ENCODE measurements at regions not wholly inside any gene's neighbourhood (a gene's known extent, or its start where the extent isn't known, plus 50 kb on each side); places are given as distances from the start of the nearest gene placed in this dataset.

GRCh38 chr10:121425623-121426022 is 172.6 kb downstream of the FGFR2 start:
- no peaks in the 10 kb centered on the region for H3K9me3 ChIP-seq (ENCODE audit: low read length)
- H3K27me3 ChIP-seq (ENCODE audit: insufficient read depth, low read length): peaks cover 2% of the 10 kb centered on the region
- no peak overlapping the region for H2AFZ ChIP-seq (ENCODE audit: low read depth, low read length)
- H3K4me1 ChIP-seq (ENCODE audit: insufficient read depth, low read length): no peaks in the 10 kb centered on the region
- H3K4me3 ChIP-seq (ENCODE audit: low read length): no peak overlapping the region
- H3K36me3 ChIP-seq (ENCODE audit: insufficient read depth, low read length): no peaks in the 10 kb centered on the region

GRCh38 chr10:121426307-121426706 is 171.9 kb downstream of the FGFR2 start:
- H3K4me3 ChIP-seq (ENCODE audit: low read length): no peak overlapping the region
- no peaks in the 10 kb centered on the region for H3K36me3 ChIP-seq (ENCODE audit: insufficient read depth, low read length)
- no peaks in the 10 kb centered on the region for H3K4me1 ChIP-seq (ENCODE audit: insufficient read depth, low read length)
- no peak overlapping the region for H2AFZ ChIP-seq (ENCODE audit: low read depth, low read length)
- peaks cover 2% of the 10 kb centered on the region for H3K27me3 ChIP-seq (ENCODE audit: insufficient read depth, low read length)
- H3K9me3 ChIP-seq (ENCODE audit: low read length): no peaks in the 10 kb centered on the region
